ENCODE measurements at regions not wholly inside any gene's neighbourhood (a gene's known extent, or its start where the extent isn't known, plus 50 kb on each side); places are given as distances from the start of the nearest gene placed in this dataset.

GRCh38 chr18:75818383-75818782, 390.9 kb upstream of the SMIM21 start:
- intact Hi-C loops (cut with DNase I) = no loop called here
- Histone ChIP-seq H3K27ac (ENCODE audit: low read depth in 2 of 2, low read length in 2 of 2) (no peak overlapping the region), H3K9me3 (ENCODE audit: control insufficient read depth in 2 of 3, insufficient read depth in 1 of 3, low read length in 3 of 3) (no peaks in the 10 kb centered on the region), H3K4me1 (ENCODE audit: control insufficient read depth in 2 of 3, insufficient read depth in 2 of 3, low read depth in 1 of 3, low read length in 3 of 3) (no peaks in the 10 kb centered on the region), H3K4me3 (ENCODE audit: low read length in 3 of 3) (no peak overlapping the region), H3K36me3 (ENCODE audit: control insufficient read depth in 2 of 3, insufficient read depth in 3 of 3, low read length in 3 of 3) (no peaks in the 10 kb centered on the region), H3K27me3 (ENCODE audit: control insufficient read depth, insufficient read depth, low read length) (no peaks in the 10 kb centered on the region), H3K9ac (ENCODE audit: low read length in 3 of 3) (no peak overlapping the region)
- no peak for DNase-seq
- FAIRE-seq = no peak
- TF ChIP-seq CTCF (IDR thresholded peaks at IDR 0.05; ENCODE audit: borderline replicate concordance, extremely low read depth, insufficient read depth) = no peak

GRCh38 chr18:75815767-75816166, 388.3 kb upstream of the SMIM21 start:
- intact Hi-C loops (cut with DNase I) = no loop called here
- no peak overlapping the region for H3K4me3 ChIP-seq (ENCODE audit: low read length in 3 of 3)
- H3K9me3 ChIP-seq (ENCODE audit: control insufficient read depth in 2 of 3, insufficient read depth in 1 of 3, low read length in 3 of 3) = no peaks in the 10 kb centered on the region
- no peaks in the 10 kb centered on the region for H3K36me3 ChIP-seq (ENCODE audit: control insufficient read depth in 2 of 3, insufficient read depth in 3 of 3, low read length in 3 of 3)
- H3K27me3 ChIP-seq (ENCODE audit: control insufficient read depth, insufficient read depth, low read length) = no peaks in the 10 kb centered on the region
- TF ChIP-seq CTCF (IDR thresholded peaks at IDR 0.05; ENCODE audit: borderline replicate concordance, extremely low read depth, insufficient read depth) = no peak
- H3K9ac ChIP-seq (ENCODE audit: low read length in 3 of 3) = no peak overlapping the region
- FAIRE-seq (no peak), DNase-seq (no peak)
- H3K4me1 ChIP-seq (ENCODE audit: control insufficient read depth in 2 of 3, insufficient read depth in 2 of 3, low read depth in 1 of 3, low read length in 3 of 3) = no peaks in the 10 kb centered on the region
- H3K27ac ChIP-seq (ENCODE audit: low read depth in 2 of 2, low read length in 2 of 2) = no peak overlapping the region

GRCh38 chr18:75812761-75813160, 385.3 kb upstream of the SMIM21 start:
- no peak overlapping the region for H3K27ac ChIP-seq (ENCODE audit: low read depth in 2 of 2, low read length in 2 of 2)
- H3K4me1 ChIP-seq (ENCODE audit: control insufficient read depth in 2 of 3, insufficient read depth in 2 of 3, low read depth in 1 of 3, low read length in 3 of 3) = no peaks in the 10 kb centered on the region
- no peaks in the 10 kb centered on the region for H3K9me3 ChIP-seq (ENCODE audit: control insufficient read depth in 2 of 3, insufficient read depth in 1 of 3, low read length in 3 of 3)
- H3K4me3 ChIP-seq (ENCODE audit: low read length in 3 of 3) = no peak overlapping the region
- no peak for TF ChIP-seq CTCF (IDR thresholded peaks at IDR 0.05; ENCODE audit: borderline replicate concordance, extremely low read depth, insufficient read depth)
- no peaks in the 10 kb centered on the region for H3K27me3 ChIP-seq (ENCODE audit: control insufficient read depth, insufficient read depth, low read length)
- FAIRE-seq (no peak), DNase-seq (peak in 2 of 5 donors; percentile 13 to 45)
- H3K36me3 ChIP-seq (ENCODE audit: control insufficient read depth in 2 of 3, insufficient read depth in 3 of 3, low read length in 3 of 3) = no peaks in the 10 kb centered on the region
- intact Hi-C loops (cut with DNase I) = no loop called here
- no peak overlapping the region for H3K9ac ChIP-seq (ENCODE audit: low read length in 3 of 3)

GRCh38 chr18:75810961-75811551, 383.6 kb upstream of the SMIM21 start:
- no peak overlapping the region for H3K9ac ChIP-seq (ENCODE audit: low read length in 3 of 3)
- H3K27ac ChIP-seq (ENCODE audit: low read depth in 2 of 2, low read length in 2 of 2) = no peak overlapping the region
- intact Hi-C loops (cut with DNase I) = no loop called here
- H3K36me3 ChIP-seq (ENCODE audit: control insufficient read depth in 2 of 3, insufficient read depth in 3 of 3, low read length in 3 of 3) = no peaks in the 10 kb centered on the region
- no peaks in the 10 kb centered on the region for H3K4me1 ChIP-seq (ENCODE audit: control insufficient read depth in 2 of 3, insufficient read depth in 2 of 3, low read depth in 1 of 3, low read length in 3 of 3)
- no peaks in the 10 kb centered on the region for H3K27me3 ChIP-seq (ENCODE audit: control insufficient read depth, insufficient read depth, low read length)
- no peak for TF ChIP-seq CTCF (IDR thresholded peaks at IDR 0.05; ENCODE audit: borderline replicate concordance, extremely low read depth, insufficient read depth)
- no peak for FAIRE-seq
- DNase-seq = peak in 2 of 5 donors; percentile 32 to 51
- H3K9me3 ChIP-seq (ENCODE audit: control insufficient read depth in 2 of 3, insufficient read depth in 1 of 3, low read length in 3 of 3) = no peaks in the 10 kb centered on the region
- no peak overlapping the region for H3K4me3 ChIP-seq (ENCODE audit: low read length in 3 of 3)

All from kidney (tissue), 13 donors.